ENCODE measurements at regions not wholly inside any gene's neighbourhood (a gene's known extent, or its start where the extent isn't known, plus 50 kb on each side); places are given as distances from the start of the nearest gene placed in this dataset.
A peak's percentile ranks its signal among the peaks of the same experiment; 100 is the strongest.

GRCh38 chr6:43935921-43936439, 166.0 kb downstream of the VEGFA start:
- no peaks in the 10 kb centered on the region for H3K79me2 ChIP-seq (ENCODE audit: insufficient read depth, low read length)
- H3K9me3 ChIP-seq (ENCODE audit: insufficient read depth, low read length, severe bottlenecking), result no peaks in the 10 kb centered on the region
- H3K9ac ChIP-seq (ENCODE audit: low read depth, low read length), result no peak overlapping the region
- no peak overlapping the region for H3K4me3 ChIP-seq (ENCODE audit: low read depth in 1 of 2, low read length in 2 of 2)
- no peak overlapping the region for H2AFZ ChIP-seq (ENCODE audit: low read depth, low read length)
- H3K27me3 ChIP-seq (ENCODE audit: insufficient read depth, low read length, poor library complexity), result no peaks in the 10 kb centered on the region
- no peak overlapping the region for H3K27ac ChIP-seq (ENCODE audit: low read length)
- ATAC-seq (ENCODE audit: insufficient read depth, low read depth) (no peak), DNase-seq (peak; percentile 1)
- no peaks in the 10 kb centered on the region for H3K36me3 ChIP-seq (ENCODE audit: insufficient read depth, low read length)
- H3K4me2 ChIP-seq (ENCODE audit: insufficient read depth, low read length), result no peak overlapping the region
- no peaks in the 10 kb centered on the region for H3K4me1 ChIP-seq (ENCODE audit: insufficient read depth, low read length)
- H4K20me1 ChIP-seq (ENCODE audit: insufficient read depth, low read length), result 0 out of 2 replicates have a peak, but pooled peaks cover 2% of the 10 kb centered on the region
- TF ChIP-seq EZH2 (IDR thresholded peaks at IDR 0.05; ENCODE audit: borderline replicate concordance, low read depth, low read length, severe bottlenecking) (no peak), CTCF (IDR thresholded peaks at IDR 0.05; ENCODE audit: borderline replicate concordance, extremely low read depth, low read length, poor library complexity, severe bottlenecking) (no peak)

GRCh38 chr6:43934803-43935602, 165.0 kb downstream of the VEGFA start:
- Histone ChIP-seq H2AFZ (ENCODE audit: low read depth, low read length) (no peak overlapping the region), H3K27ac (ENCODE audit: low read length) (no peak overlapping the region), H3K27me3 (ENCODE audit: insufficient read depth, low read length, poor library complexity) (no peaks in the 10 kb centered on the region), H3K9ac (ENCODE audit: low read depth, low read length) (no peak overlapping the region), H3K79me2 (ENCODE audit: insufficient read depth, low read length) (no peaks in the 10 kb centered on the region), H3K4me2 (ENCODE audit: insufficient read depth, low read length) (no peak overlapping the region), H4K20me1 (ENCODE audit: insufficient read depth, low read length) (0 out of 2 replicates have a peak, but pooled peaks cover 2% of the 10 kb centered on the region), H3K4me1 (ENCODE audit: insufficient read depth, low read length) (no peaks in the 10 kb centered on the region), H3K4me3 (ENCODE audit: low read depth in 1 of 2, low read length in 2 of 2) (no peak overlapping the region), H3K36me3 (ENCODE audit: insufficient read depth, low read length) (no peaks in the 10 kb centered on the region), H3K9me3 (ENCODE audit: insufficient read depth, low read length, severe bottlenecking) (no peaks in the 10 kb centered on the region)
- ATAC-seq (ENCODE audit: insufficient read depth, low read depth) (no peak), DNase-seq (no peak)
- no peak for TF ChIP-seq EZH2 (IDR thresholded peaks at IDR 0.05; ENCODE audit: borderline replicate concordance, low read depth, low read length, severe bottlenecking)
- TF ChIP-seq CTCF (IDR thresholded peaks at IDR 0.05; ENCODE audit: borderline replicate concordance, extremely low read depth, low read length, poor library complexity, severe bottlenecking), result no peak

- no peak overlapping the region for H3K27ac ChIP-seq (ENCODE audit: low read length)
- no peak for TF ChIP-seq EZH2 (IDR thresholded peaks at IDR 0.05; ENCODE audit: borderline replicate concordance, low read depth, low read length, severe bottlenecking)
- no peak for TF ChIP-seq CTCF (IDR thresholded peaks at IDR 0.05; ENCODE audit: borderline replicate concordance, extremely low read depth, low read length, poor library complexity, severe bottlenecking)
Measured at GRCh38 chr6:43934183-43934802, 164.3 kb downstream of the VEGFA start.

More at GRCh38 chr6:43934183-43934802, 164.3 kb downstream of the VEGFA start:
- Histone ChIP-seq H3K4me2 (ENCODE audit: insufficient read depth, low read length) (no peak overlapping the region), H3K27me3 (ENCODE audit: insufficient read depth, low read length, poor library complexity) (no peaks in the 10 kb centered on the region), H4K20me1 (ENCODE audit: insufficient read depth, low read length) (0 out of 2 replicates have a peak, but pooled peaks cover 2% of the 10 kb centered on the region), H2AFZ (ENCODE audit: low read depth, low read length) (no peak overlapping the region), H3K4me3 (ENCODE audit: low read depth in 1 of 2, low read length in 2 of 2) (no peak overlapping the region), H3K36me3 (ENCODE audit: insufficient read depth, low read length) (no peaks in the 10 kb centered on the region), H3K9me3 (ENCODE audit: insufficient read depth, low read length, severe bottlenecking) (no peaks in the 10 kb centered on the region), H3K79me2 (ENCODE audit: insufficient read depth, low read length) (no peaks in the 10 kb centered on the region), H3K9ac (ENCODE audit: low read depth, low read length) (no peak overlapping the region), H3K4me1 (ENCODE audit: insufficient read depth, low read length) (no peaks in the 10 kb centered on the region)
- DNase-seq (no peak), ATAC-seq (ENCODE audit: insufficient read depth, low read depth) (no peak)

Measured in DND-41 (cell line).